ENCODE measurements at regions not wholly inside any gene's neighbourhood (a gene's known extent, or its start where the extent isn't known, plus 50 kb on each side); places are given as distances from the start of the nearest gene placed in this dataset.

DNA sequence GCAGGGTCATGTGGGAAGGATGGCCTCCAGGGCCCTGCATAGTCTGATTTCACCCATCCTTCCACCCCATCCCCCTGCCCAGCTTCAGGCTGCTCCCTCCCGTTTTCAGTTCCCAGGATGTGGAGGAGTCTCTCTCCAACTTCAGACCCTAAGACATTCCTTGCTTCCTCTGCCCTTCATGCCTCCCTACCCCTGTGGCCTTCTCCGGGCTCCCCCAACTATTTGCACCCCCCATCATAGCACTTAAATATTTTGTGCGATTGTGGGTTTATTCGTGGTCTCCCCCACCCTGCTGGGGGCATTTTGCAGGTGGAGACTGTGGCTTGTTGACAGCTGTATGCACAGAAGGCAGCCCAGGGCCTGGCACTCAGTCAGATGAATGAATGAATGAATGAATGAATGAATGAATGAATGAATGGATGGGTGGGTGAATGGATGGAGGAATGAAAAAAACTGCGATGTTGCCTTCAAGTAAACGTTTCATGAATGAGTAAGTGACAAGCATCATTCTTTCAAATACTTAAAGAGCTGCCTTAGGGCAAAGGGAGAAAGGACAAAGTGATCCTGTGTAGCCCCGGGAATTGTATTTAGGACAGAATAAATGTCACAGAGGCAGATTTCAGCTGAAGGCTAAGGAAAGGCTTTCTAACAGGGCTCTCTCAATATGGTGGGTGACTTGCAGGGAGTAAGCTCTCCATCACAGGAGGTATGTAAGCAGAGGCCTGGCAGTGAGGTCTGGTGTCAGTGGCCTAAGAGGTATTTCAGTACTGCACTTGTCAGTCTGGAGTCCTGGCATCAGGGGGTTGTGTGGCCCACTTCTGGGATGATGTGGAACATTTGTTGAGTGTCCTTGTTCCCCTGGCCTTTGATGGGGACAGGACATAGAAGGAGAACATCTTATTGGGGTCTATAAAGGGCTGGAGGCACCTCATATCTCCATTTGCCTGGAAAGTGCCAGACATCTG lies 156.4 kb downstream of the PTPRU start:
- Histone ChIP-seq H3K9me3 (no peaks in the 10 kb centered on the region), H3K36me3 (ENCODE audit: low read depth) (no peaks in the 10 kb centered on the region), H3K4me3 (no peak overlapping the region), H3K4me1 (ENCODE audit: low read depth) (no peaks in the 10 kb centered on the region)
- ATAC-seq (no peak), DNase-seq (no peak)
- intact Hi-C loops (cut with DNase I, micrococcal nuclease) = no loop called here
- TF ChIP-seq, protein P1, sequence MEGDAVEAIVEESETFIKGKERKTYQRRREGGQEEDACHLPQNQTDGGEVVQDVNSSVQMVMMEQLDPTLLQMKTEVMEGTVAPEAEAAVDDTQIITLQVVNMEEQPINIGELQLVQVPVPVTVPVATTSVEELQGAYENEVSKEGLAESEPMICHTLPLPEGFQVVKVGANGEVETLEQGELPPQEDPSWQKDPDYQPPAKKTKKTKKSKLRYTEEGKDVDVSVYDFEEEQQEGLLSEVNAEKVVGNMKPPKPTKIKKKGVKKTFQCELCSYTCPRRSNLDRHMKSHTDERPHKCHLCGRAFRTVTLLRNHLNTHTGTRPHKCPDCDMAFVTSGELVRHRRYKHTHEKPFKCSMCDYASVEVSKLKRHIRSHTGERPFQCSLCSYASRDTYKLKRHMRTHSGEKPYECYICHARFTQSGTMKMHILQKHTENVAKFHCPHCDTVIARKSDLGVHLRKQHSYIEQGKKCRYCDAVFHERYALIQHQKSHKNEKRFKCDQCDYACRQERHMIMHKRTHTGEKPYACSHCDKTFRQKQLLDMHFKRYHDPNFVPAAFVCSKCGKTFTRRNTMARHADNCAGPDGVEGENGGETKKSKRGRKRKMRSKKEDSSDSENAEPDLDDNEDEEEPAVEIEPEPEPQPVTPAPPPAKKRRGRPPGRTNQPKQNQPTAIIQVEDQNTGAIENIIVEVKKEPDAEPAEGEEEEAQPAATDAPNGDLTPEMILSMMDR (IDR thresholded peaks at IDR 0.05) = no peak

DNA sequence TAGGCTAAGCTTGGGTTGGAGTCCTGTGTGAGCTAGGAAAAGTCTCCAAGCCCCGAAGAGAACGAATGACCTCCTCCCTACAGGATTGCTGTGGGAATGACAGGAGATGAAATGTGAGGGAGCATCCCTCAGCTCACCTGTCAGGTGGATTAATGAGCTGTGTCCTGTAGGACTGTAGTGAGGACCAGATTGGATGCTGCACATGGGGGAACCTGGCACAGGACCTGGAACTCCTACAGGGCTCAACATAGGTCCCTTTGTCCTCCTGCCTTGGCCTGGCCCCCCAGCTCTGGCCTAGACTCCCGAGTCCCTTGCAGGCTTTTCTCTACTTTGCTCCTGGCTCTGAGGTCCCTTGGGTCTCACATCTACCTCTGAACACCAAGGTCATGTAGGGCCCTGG lies 155.7 kb downstream of the PTPRU start:
- TF ChIP-seq, protein P1 (IDR thresholded peaks at IDR 0.05) = no peak
- intact Hi-C loops (cut with DNase I, micrococcal nuclease) = no loop called here
- no peak for ATAC-seq

DNA sequence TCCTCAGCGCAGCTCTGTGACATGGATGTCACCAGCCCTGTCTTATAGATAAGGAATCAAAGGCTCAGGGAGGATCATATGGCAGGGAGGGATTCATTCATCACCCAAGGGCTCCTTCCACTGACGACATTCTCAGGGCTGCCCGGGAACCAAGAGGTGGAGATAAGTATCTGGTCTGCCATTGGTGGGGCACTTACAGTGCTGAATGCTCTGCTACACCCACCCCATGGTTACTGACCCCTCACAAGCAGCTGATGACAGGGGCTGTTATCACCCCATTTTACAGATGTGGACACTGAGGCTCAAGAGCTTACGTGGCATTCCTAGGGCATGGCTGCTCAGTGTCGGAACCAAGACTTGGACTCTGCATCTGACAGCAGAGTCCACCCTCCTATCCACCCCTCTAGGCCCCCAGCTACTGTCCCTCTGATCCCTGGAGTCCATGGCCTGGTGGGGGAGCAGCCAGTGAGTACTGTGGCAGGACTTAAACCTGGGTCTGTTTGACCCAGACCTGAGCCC lies 155.1 kb downstream of the PTPRU start:
- Histone ChIP-seq H3K36me3 (ENCODE audit: low read depth) (no peaks in the 10 kb centered on the region), H3K4me3 (no peak overlapping the region), H3K4me1 (ENCODE audit: low read depth) (no peaks in the 10 kb centered on the region), H3K9me3 (no peaks in the 10 kb centered on the region)
- no peak for ATAC-seq
- TF ChIP-seq, protein P1 (IDR thresholded peaks at IDR 0.05) = no peak
- intact Hi-C loops (cut with DNase I, micrococcal nuclease) = no loop called here
- no peak for DNase-seq

More for the DNA sequence above, 155.7 kb downstream of the PTPRU start:
- no peak overlapping the region for H3K4me3 ChIP-seq
- no peaks in the 10 kb centered on the region for H3K36me3 ChIP-seq (ENCODE audit: low read depth)
- no peaks in the 10 kb centered on the region for H3K9me3 ChIP-seq
- no peaks in the 10 kb centered on the region for H3K4me1 ChIP-seq (ENCODE audit: low read depth)
- no peak for DNase-seq

DNA sequence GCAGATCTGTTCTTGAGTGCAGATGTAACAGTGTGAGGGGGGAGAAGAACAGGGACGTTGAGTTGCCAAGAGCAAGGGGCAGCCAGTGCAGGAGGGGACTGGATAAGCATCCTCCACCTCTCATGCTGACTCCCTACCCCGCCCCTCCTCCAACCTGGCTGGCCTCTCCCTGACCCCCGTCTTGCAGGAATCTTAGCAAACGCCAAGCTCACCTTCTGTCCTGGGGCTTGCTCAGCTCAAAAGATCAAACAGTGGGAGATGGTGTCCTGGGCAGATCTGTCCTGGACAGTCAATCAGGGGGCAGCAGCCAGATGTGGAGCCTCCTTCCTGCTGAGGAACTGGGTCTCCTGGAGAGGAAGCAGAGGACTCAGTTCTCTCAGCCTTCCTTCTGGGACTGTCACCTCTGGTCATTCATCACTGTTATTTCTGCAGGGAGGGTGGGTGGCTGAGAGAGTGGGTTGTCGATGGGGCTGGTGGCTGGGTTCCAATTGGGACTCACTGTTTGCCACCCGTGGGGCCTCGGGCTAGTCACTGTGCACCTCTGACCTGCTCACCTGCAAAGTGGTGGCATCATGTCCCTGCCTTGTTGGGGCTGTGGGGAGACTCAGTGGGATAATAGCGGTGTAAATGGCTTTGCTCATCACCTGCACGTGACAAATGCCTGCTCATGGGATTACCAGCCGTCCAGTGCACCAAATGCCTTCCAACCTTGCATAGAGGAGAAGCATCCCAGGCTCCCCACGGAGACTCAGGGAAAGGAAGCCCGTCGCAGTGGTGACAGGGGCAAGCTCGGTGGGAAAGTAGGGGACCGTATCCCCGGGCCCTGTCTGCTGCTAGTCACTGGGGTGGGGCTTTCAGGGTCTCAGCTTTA lies 154.4 kb downstream of the PTPRU start:
- Histone ChIP-seq H3K36me3 (ENCODE audit: low read depth) (no peaks in the 10 kb centered on the region), H3K9me3 (no peaks in the 10 kb centered on the region), H3K4me1 (ENCODE audit: low read depth) (no peaks in the 10 kb centered on the region), H3K4me3 (no peak overlapping the region)
- intact Hi-C loops (cut with DNase I, micrococcal nuclease) = no loop called here
- no peak for DNase-seq
- TF ChIP-seq, protein P1 (IDR thresholded peaks at IDR 0.05) = no peak
- ATAC-seq = no peak

DNA sequence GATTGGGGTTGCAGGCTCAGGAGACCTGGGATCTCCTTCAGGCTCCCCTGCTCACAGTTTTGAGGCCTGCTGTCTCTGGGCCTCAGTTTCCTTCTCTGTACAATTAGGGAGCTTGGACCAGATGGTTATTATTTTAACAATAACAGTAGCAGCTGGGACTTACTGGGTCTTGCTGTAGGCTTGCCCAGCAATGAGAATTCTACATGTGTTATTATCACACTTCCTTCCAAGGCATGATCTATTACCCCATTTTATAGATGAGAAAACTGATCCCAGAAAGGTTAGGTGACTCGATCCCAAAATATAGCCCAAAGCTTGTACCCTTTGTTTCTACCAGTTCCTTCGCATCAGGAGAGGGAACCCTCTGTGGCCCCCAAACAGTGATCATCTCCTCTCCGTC lies 153.8 kb downstream of the PTPRU start:
- H3K4me3 ChIP-seq = no peak overlapping the region
- DNase-seq = no peak
- no peaks in the 10 kb centered on the region for H3K4me1 ChIP-seq (ENCODE audit: low read depth)
- H3K9me3 ChIP-seq = no peaks in the 10 kb centered on the region
- no peaks in the 10 kb centered on the region for H3K36me3 ChIP-seq (ENCODE audit: low read depth)
- TF ChIP-seq, protein P1 (IDR thresholded peaks at IDR 0.05) = no peak
- intact Hi-C loops (cut with DNase I, micrococcal nuclease) = no loop called here
- ATAC-seq = no peak

Measured in mucosa of descending colon (tissue), 3 donors.